ENCODE measurements at regions not wholly inside any gene's neighbourhood (a gene's known extent, or its start where the extent isn't known, plus 50 kb on each side); places are given as distances from the start of the nearest gene placed in this dataset.

DNA sequence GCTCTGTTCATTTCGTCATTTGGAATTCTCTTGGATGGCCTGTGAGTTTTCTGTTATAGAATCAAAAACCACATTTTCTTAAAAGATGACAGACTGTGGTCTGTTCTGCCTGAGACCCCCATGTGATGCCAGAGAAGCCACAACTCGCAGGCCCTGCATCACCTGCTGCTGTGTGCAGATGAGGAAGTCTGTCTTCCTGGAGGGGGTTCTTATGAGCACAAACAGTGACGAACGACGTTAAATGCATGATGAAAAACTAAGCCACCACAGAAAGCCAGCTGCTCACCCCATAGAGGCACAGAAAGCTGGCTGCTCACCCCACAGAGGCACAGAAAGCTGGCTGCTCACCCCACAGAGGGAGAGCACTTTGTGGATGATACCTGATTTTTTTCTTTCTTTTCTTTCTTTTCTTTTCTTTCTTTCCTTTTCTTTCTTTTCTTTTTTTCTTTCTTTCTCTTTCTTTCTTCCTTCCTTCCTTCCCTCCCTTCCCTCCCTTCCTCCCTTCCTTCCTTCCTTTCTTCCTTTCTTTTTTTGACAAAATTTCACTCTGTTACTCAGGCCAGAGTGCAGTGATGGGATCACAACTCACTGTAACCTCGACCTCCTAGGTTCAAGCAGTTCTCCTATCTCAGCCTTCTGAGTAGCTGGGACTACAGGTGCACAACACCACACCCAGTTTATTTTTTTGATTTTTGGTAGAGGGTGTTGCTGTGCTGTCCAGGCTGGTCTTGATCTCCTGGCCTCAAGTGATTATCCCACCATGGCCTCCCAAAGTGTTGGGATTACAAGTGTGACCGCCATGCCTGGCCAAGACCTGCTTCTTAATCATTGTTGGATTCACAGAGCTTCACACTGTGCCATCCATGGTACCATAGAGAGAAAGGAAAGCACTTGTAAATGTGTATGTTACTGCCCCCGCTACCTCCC lies 1191.4 kb downstream of the UQCRFS1 start:
- TF ChIP-seq CTCF (IDR thresholded peaks at IDR 0.05; ENCODE audit: low read depth, low read length) = no peak
- DNase-seq (ENCODE audit: low read depth, low spot score) = no peak
- in situ Hi-C loops (cut with HindIII; ENCODE audit: low sequenced_read_pairs) = no loop called here
- H3K4me3 ChIP-seq (ENCODE audit: low read depth, low read length) = no peak overlapping the region

- DNase-seq (ENCODE audit: low read depth, low spot score) = no peak
- in situ Hi-C loops (cut with HindIII; ENCODE audit: low sequenced_read_pairs) = no loop called here
Measured at GRCh38 chr19:28020619-28021258, 1192.2 kb downstream of the UQCRFS1 start.

DNA sequence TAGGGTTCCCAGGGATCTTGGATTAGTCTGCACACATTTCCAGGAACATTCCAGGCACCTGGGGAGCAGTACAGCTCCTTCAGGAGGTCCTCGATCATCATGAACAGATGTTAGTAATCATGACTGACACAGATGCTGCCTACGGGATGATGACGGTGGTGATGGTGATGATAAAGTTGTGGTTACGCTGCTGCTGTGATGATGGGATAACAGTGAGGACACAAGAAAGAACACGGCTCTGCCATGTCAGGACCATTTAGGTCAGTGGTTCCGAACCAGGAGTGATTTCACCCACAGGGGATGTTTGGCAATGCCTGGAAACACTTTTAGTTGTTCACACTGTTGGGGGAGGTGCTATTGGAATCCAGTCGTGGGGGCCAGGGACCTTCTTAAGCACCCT lies 1193.0 kb downstream of the UQCRFS1 start:
- in situ Hi-C loops (cut with HindIII; ENCODE audit: low sequenced_read_pairs) = no loop called here
- no peak overlapping the region for H3K4me3 ChIP-seq (ENCODE audit: low read depth, low read length)
- no peak for DNase-seq (ENCODE audit: low read depth, low spot score)
- no peak for TF ChIP-seq CTCF (IDR thresholded peaks at IDR 0.05; ENCODE audit: low read depth, low read length)

More at GRCh38 chr19:28020619-28021258, 1192.2 kb downstream of the UQCRFS1 start:
- no peak for TF ChIP-seq CTCF (IDR thresholded peaks at IDR 0.05; ENCODE audit: low read depth, low read length)
- H3K4me3 ChIP-seq (ENCODE audit: low read depth, low read length) = no peak overlapping the region

- in situ Hi-C loops (cut with HindIII; ENCODE audit: low sequenced_read_pairs) = no loop called here
- TF ChIP-seq CTCF (IDR thresholded peaks at IDR 0.05; ENCODE audit: low read depth, low read length) = no peak
Measured at GRCh38 chr19:28019371-28019770, 1193.6 kb downstream of the UQCRFS1 start.

DNA sequence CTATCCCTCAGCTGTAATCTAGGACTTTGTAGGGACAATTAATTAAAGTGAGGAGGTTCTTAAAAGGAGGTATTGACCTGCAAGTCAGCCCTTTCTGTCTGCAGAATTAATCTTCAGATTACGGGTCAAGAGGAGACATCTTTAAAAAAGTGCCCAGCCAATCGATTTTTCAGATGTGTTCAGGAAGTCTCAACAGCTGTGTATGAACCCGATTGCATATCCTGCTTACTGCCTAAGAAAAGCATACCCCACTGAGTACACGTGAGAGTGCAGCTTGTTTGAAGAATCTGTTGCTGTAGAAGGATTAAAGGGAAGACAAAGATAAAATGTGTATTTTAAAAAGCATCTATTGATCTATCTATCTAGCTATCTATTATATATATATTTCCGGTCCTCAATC lies 1194.5 kb downstream of the UQCRFS1 start:
- no peak overlapping the region for H3K4me3 ChIP-seq (ENCODE audit: low read depth, low read length)
- in situ Hi-C loops (cut with HindIII; ENCODE audit: low sequenced_read_pairs) = no loop called here

More at GRCh38 chr19:28019371-28019770, 1193.6 kb downstream of the UQCRFS1 start:
- DNase-seq (ENCODE audit: low read depth, low spot score) = no peak
- H3K4me3 ChIP-seq (ENCODE audit: low read depth, low read length) = no peak overlapping the region

More for the DNA sequence above, 1194.5 kb downstream of the UQCRFS1 start:
- TF ChIP-seq CTCF (IDR thresholded peaks at IDR 0.05; ENCODE audit: low read depth, low read length) = no peak
- DNase-seq (ENCODE audit: low read depth, low spot score) = no peak

All from astrocyte of the spinal cord (primary cell).